T-helper 1 cell treated with Interleukin-12 subunit alpha and Interleukin-12 subunit beta and Interleukin-4 antibody, amounts not matched to agents 30 ng/mL and 1 ng/mL, for 36 hours (primary cell): ENCODE measurements at regions not wholly inside any gene's neighbourhood (a gene's known extent, or its start where the extent isn't known, plus 50 kb on each side); places are given as distances from the start of the nearest gene placed in this dataset.

ENCODE experiments used
- intact Hi-C: fragments of 100-400 bp; cut with micrococcal nuclease; formaldehyde crosslinking; loops from one replicate; pipeline ENCODE4 v1.15.1; 2024

DNA sequence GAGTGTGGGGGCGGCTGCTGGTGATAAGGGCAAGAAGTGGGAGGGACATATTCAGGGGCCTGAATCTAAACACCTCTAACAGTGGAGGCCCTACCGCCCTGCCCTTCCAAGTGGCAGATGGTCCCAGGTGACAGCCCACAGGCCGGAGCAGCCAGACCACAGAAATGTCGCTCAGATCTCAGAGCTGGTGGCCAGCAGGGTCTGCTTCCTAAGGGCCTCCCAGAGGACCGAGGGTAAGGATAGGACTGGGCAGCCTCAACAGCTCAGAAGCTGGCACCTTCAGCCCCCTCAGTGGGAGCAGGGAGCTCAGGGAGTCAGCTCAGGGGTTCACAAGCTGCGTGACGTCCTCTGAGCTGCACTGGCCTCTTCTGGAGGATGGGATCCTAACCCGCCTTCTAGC is 201.8 kb upstream of the ZC3H12A start:
- intact Hi-C loops, result no loop called here

DNA sequence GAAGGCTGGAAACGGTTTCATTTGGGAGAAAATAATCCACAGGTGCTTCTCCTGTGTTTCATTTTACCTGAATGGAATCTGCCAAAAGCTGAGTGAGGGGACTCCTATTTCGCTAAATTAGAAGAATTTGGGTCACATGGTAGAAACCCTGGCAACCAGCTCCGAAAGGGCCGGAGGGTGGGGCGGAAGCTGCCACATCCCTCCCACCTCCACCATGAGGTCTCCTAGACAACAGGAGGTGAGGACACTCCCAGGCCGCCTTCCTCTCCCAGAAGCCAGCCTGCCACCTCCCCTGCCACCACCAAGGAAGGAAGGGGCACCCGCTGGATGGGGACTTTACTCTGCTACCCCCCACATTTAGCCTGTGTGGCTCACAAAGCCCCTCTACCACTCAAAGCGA is 199.9 kb upstream of the ZC3H12A start:
- intact Hi-C loops, result no loop called here

DNA sequence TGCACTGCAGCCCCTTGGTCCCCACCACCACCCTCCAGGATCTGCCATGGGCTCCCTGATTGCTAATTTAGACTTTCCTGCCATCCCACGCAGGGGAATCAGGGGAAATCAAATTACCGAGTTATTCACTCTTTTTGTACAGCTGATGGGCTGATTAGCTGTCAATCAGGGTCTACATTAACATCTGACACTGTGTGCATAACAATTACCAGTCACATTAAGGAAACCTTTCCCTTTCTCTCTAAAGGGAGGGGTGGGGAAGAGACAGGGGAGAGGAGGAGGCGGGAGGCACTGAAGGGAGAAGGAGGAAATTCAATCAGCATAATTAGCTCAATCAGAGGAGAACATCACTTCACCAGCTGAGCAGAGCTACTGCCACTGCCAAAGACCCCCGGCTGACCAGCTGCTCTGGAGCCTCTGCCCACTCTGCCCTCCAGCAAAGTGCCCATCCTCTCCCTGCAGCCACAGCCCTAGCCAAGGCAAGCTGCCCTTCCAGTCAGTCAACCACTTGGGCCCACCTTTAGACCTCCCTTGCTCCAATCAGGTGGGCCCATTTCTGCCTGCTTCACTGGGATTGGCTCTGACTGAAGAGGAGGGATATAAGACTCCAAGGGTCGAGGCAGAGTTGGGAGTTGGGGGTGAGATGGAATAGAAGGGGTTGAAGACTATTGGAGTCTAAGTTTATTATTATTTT is 199.3 kb upstream of the ZC3H12A start:
- intact Hi-C loops, result no loop called here

DNA sequence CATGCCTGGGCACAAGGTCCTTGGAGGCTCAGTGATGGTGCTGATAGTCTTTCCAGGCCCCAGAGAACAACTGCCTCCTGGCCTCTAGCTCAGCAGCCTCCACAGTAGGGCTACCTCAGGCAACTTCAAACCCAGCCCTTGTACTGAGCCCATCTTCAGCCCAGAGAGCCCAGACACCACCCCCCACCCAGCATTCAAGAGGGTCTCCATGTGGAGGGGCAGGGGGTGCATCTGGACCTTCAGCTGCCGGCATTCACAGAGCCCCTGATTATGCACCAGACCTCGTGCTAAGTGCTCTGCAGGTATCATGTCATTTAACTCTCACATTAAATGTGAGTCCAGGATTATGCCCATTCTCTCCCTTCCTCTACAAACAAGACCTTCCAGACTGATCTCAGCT is 197.0 kb upstream of the ZC3H12A start:
- intact Hi-C loops, result no loop called here

DNA sequence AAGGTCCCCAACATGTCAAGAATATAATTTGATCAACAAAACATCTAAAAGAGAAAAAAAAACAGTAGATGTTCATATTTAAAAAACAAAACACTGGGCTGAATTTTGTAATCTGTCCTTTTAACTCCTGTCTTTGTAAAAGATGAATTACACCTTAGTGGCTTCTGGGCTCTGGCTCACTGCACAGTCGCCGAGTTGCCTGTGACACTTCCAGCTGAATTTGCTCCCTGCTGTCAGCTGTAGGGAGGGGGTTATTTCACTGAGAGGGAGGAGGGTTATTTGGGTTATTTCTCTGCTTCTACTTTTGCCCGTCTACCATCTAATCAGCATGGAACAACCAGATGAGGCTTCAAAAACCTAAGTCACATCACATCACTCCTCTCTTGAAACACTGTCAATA is 193.0 kb upstream of the ZC3H12A start:
- intact Hi-C loops, result no loop called here

DNA sequence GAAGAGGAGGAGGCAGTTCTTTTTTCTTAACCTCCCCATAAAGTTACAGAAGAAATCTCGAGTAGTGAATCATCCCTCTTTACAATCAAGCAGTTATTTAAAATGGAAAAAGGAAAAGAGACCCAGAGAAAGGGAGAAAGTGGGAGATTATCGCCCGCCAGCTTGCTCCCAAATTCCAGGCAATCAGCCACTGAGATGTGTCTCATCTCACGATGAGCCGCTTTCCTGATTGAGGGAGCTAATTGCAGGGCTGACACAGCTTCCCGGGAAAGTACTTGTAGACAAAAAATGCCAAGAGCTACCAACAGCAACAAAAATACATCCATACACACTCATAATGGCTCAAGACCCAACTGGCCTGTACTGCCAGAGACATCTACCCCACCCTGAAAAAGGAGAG is 191.6 kb upstream of the ZC3H12A start:
- intact Hi-C loops, result no loop called here

DNA sequence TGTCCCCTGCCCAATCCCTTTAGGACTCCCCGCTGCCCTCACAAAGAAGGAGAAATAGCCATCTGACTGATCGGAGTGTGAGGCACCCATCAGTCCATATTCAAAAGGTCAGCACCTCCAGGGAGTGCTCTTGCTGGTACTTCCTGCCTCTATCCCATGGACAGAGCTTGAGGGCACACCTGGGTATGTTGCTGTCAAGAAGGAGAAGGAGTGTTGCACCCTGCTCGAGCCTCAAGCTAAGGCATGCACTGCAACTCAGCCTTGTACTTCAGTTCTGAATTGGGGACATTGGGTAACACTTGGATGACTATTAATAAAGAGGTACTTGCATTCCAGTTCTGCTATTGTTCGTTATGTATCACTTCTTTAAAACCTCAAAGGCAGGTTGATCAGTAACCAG is 190.3 kb upstream of the ZC3H12A start:
- intact Hi-C loops, result no loop called here

DNA sequence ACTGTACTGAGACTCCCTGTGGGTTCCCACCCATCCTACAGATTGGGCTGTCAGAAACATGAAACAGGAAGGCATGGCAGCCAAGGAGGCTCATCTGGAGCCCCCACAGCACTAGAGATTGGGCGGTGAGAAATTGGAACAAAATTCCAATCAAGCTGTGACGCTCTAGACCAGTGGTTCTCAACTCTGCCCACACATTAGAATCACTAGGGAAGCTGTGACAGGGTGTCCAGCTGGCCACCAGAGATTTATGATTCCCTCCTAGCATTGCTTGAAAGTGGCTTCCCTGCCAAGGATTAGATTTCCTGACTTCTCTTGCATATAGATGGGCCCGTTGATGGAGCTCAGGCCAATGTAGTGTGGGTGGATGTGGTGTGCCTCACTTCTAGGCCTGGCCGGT is 187.5 kb upstream of the ZC3H12A start:
- intact Hi-C loops, result no loop called here

DNA sequence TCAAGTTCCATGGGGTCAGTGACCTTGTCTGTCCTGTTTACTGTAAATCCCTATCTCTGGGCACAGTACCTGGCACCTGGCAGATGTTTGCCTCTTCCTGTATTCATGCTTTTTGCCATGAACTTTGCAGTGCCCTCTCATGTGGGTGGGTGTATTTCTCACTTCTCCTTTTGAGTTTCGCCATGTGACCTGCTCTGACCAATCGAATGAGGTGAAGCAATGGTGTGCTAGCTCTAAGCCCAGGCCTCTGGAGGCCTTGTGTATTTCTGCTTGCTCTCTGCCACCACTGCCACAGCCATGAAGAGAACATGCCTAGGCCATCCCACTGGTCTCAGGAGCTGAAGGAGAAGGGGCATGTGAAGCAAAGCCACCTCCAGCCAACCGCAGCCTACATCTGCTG is 185.5 kb upstream of the ZC3H12A start:
- intact Hi-C loops, result no loop called here

DNA sequence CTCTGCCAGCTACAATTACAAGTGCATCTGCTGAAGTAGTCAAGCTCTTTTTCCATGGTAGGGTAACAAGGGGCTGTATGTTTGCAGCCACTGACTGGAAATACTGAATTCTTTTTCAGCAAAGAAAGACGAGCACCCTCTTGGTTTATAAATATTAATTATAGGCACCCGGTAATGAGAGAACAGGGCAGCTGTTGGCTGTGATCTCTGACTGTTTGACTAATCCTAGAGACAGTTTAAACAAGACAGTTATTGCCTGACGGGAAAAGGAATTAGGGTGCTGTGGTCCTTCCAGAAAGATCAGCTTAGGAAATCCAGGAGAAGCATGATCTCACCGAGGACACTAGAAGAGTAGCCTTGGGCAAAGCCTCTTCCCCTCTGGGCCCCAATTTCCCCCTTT is 183.7 kb upstream of the ZC3H12A start:
- intact Hi-C loops, result no loop called here

DNA sequence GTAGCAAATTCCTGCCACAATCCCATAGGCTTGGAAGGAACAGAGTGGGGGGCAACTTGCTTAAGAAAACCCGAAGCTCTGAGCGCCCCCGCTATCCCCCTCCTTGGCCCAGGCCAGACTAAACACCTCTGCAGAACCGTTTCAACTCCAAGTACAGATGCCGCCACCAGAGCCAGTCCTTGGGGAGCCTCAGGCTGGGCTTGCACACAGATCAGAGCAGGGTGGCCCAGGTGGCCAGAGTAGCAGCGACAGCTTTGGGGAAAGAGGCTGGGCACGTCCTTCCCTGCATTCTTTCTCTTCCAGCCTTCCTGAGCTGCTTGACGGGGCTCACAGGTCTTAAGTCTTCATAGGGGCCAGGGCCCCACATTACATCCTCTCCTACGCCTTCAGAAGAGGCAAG is 181.6 kb upstream of the ZC3H12A start:
- intact Hi-C loops, result no loop called here

DNA sequence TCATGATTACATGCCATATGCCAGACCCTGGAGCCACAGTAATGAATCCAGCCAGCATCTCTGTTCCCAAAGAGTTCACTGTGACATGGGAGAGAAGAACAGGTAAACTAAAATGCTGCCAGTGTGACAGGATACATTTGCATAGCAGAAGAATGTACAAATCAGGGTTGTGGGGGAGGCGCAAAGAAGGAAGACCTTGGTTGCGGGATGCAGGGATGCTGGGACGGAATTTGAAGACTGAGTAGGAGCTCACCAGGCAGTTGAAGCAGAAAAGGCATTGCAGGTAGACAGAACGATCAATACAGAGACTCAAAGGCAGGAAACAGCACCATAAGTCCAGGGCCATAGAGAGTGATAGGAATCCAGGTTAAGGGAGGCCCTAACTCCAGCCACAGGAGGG is 180.3 kb upstream of the ZC3H12A start:
- intact Hi-C loops, result no loop called here

DNA sequence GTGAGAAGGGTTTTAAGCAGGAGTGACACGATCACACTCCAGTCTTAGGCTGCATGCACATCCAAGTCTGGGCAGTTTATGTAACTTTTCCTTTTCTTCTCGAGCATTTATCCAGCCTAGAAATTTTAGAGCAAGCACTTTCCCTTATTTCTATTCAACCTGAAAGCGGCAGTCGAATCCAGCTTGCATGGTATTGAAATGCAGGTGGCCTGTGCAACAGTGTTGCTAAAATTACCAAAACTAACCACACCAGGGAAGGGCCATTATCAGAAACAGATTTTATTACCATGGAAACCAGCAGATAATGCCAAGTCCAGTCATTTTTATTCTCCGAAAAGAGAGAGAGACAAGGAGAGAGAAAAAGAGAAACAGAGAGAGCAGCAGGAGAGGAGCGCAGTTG is 179.9 kb upstream of the ZC3H12A start:
- intact Hi-C loops, result no loop called here

DNA sequence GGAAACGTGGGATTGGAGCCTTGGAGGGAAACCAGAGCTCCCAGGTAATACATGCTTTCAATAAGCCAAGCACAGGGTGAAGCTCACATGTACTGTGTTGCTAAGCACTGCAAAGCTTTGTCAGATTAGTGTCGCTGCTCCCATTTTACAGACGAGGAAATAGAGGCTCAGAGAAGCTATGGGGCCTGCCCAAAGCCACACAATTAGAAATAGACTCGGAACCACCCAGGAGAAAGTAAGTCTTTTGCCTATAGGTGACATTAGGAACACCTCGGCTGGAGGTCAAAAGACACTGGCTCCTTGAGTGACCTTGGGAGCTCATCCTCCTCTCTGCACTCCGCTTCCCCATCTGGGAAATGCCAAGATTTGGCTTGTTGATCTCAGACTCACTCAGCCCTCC is 175.6 kb upstream of the ZC3H12A start:
- intact Hi-C loops, result no loop called here

DNA sequence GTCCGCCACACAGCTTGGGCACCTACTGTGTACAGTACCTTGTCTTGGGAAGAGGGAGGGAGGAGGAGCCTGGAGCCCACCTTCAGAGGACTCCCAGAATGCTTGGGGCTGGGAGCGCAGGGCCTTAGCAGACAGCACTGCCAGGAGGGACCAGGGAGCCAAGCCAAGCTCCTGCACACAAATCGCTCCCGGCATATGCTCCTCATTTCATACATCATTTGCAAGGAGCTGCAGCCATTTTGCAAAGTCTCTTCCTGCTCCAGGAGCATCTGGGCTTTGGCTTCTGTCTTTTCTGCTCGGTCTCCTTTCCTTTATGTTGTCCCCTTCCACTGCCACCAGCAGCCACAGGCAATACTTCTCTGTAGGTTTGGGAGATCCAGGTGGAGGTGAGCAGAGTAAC is 175.2 kb upstream of the ZC3H12A start:
- intact Hi-C loops, result no loop called here

DNA sequence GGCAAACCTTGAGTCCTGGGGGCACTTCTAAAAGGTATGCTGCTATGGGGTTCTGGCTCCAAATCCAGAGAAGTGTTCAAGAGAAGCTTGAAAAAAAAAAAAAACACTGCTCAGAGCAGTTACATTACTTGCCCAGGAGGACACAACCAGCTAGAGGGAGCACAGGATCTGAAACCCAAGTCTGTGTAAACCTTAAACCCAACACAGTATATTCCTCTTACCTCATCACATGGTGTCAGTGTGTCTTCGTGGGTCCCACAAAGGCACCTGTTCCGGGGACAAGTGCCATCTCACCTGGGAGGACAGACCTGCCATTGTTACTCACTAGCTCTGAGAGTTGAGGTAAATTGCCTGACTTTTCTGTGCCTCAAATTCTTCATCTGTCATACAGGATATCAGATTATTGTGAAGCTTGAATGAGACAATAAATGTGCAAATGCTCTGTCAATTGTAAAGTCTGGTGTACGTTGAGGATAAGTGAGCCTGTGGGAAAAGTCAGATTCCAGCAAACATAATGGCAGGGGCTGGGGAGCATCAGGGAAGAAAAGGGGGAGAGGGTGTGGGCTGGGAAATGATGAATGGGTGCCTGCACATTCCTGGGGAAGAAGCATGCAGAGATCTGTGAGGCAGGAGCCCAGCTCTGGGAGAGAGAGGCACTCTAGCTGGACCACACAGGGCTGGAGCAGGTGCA is 170.4 kb upstream of the ZC3H12A start:
- intact Hi-C loops, result no loop called here

DNA sequence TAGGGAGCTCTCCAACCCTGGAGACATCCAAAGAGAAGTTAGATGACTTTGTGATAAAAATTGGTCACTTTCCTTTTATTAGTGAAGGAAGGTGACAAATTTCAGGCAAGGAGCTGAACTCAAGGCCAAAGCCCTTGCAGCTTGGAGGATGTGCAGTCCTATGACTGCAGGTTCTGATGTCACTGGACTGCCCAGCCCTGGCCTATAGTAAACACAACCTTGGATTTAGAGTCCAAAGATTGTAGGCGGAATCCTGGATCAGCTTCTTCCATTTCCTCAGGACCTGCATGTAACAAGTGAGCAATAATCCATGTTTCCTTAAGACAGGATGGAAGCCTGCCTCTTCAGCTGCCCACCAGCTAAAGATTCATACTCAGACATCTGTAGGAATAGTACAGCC is 169.3 kb upstream of the ZC3H12A start:
- intact Hi-C loops, result no loop called here

DNA sequence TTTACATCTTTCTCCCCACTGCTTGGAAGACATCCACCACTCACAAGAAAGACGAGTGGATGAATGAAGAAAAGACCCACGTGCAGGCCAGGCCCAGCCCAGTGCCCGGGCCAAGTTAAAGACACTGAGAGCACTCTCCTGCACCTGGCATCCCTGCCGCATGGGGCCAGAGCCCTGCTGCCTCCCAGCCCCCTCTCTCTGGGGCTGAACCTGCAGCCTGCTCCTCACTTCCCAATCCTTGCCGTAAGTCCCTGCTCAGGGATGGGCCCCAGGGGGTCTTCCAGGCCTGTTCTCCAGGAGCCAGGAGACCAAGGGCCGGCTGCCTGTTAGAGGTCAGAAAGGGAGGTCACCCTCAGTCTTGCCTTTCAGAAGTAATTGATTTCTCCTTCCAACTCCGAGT is 168.5 kb upstream of the ZC3H12A start:
- intact Hi-C loops, result no loop called here

DNA sequence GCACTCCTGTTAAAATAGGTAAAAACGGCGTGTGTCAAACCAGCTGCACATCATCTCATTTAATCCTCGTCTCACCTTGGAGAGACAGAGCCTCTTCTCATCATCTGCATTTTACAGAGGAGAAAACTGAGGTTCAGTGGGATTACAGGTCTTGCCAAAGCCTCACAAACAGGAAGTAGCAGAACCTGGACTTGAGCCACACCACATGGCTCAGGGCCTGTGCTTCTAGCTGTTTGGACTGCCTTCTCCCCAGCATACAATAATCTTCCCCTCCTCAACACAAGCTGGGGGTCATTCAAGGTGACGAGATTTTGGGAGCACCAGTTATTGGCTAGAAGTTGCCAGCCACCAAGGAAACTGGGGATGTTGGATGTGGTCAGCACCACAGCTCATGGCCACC is 167.9 kb upstream of the ZC3H12A start:
- intact Hi-C loops, result no loop called here

DNA sequence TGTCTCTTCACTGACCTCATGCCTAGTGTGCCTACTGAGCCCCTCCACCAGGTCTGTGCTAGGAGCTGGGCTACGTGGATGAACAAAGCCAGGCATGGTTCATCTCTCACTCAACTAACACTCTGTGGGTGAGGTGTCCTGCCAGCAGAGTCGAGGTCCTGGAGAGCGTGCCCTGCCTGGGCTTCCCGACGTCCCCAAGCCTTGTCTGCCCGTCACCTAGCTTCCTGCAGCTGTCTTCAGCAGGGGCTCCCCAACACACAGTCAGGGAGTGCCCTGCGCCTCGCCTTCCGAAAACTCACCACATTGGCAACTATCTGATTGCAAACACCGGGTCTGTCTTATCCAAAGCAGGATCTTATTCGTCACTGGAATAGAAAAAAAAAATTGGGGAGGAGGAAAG is 167.5 kb upstream of the ZC3H12A start:
- intact Hi-C loops, result no loop called here

DNA sequence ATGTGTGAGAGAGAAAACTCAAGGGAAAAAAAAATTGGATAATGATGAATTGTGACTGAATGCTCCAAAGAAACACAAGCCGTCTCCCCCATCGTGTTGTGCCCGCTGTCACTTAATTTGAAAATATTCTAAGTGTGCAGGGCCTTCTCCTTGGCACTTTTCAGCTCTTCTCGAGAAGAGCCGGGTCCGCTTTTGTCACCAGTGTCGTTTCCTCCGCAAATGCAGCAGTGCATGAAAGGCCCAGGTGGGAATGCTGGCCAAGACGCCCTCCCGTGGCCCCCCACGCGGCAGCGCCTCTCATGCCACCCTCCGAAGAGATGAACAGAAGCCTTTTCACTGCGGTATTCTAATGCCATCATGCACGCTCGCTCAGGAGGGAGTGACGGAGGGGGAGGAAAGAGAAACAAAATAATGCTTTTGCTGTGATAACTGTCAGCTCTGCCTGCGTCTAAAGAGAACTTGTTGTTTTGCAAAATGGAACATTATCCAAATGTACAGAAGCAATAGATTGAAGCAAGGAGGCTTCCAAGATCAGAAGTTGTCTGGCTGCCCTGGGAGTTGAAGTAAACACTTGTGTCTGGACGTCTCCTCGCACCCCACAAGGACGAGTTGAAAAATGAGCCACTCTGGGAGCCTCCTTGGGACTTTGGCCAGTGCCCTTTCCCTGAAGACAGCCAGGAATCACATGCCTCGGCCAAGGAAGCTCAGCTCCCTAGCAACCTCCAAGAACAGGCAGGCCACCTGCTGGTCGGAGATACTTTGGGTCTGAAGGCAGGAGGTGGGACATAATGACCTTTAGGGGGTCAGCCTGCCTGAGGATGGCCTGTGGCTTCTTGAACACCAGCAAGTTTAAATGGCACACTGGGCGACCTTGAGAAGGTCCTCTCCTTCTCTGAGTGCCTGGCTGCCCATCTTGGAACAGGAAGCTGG is 166.1 kb upstream of the ZC3H12A start:
- intact Hi-C loops, result no loop called here

DNA sequence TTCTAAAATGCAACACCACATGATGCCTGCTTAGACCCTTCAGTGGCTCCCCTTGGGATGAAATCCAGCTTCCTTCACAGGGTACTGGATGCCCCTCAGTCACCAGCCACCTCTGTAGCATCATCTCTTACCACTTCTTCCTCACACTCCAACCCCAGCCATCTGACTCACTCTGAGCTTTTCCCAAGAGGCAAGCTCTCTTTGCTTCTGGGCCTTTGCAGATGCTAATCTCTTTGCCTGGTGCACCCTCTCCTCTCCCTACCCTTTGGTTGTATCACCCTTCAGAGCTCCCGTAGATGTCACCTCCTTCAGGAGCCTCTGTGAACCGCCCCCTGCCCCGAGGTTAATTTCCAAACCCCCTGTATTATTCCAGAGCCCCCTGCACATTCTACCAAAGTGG is 164.8 kb upstream of the ZC3H12A start:
- intact Hi-C loops, result no loop called here
